Stimulated activated CD4-positive, alpha-beta T cell treated with anti-CD3 and anti-CD28 coated beads, Interleukin-4, amount 100 ng/mL, for 48 hours (primary cell): ENCODE measurements at regions not wholly inside any gene's neighbourhood (a gene's known extent, or its start where the extent isn't known, plus 50 kb on each side); places are given as distances from the start of the nearest gene placed in this dataset.
"Not testable (repeated sequence)": the region's sequence is repeated elsewhere in the genome, so short reads cannot be mapped to it uniquely, and the experiment has no call there.

Source experiments
- DNase-seq, 2 donors: peaks; one replicate each; pipeline ENCODE4 v3.0.0-alpha.2; 2020; ENCODE audit warnings: low read depth in 2 of 2

DNA sequence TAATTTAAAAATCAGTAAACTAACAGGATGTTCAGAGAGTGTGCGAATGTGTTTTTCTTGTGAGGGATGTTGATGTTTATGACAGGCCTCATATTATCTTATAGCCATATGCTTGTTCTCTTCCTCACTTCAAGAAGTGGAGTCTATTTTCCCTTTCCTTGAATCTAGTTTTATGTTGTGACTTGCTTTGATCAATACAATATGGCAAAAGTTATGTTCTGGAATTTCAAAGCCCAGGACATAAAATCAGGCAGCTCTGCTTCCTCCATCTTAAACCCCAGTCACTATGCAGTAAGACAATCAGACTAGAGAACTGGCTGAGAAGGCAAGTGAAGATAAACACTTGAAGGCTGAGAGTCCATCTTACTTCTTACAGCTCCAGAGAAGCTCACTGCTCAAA, 585.1 kb upstream of the NETO1 start:
- no peak for DNase-seq

DNA sequence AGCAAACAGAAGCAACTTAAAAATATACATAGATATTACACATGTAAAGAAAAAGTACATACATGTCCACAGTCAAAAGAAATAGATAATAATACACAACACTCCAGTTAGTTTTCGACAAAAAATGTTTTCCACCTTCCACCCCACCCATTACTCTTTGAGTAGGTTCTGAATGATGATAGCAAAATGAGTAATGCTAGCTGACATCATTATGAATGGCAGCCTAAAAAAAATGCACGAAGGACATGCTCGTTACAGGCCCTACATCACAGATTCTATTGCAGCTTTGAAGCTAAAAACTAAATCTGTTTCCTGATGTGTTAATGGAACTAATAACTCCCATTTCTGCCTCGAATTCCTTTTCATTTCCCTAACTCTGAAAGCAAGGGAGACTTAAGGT, 578.7 kb upstream of the NETO1 start:
- no peak for DNase-seq

DNA sequence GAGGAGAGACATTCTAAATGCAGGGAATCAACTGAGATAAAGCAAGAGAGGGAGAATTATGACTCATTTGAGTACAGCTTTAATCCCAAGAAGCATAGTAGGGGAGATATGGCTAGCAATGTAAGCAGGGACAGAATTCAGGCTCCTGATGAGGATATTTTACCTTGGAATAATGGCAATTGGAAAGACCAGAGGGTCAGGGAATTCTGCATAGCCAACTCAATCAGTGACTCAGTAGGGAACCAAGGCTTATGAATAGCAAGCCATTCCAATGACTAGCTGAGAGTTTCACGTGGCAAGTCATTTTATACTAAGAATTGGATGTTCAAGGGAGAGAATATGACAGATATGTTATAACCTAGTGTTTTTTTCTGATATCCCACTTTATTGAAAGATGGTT, 563.8 kb upstream of the NETO1 start:
- DNase-seq: no peak

DNA sequence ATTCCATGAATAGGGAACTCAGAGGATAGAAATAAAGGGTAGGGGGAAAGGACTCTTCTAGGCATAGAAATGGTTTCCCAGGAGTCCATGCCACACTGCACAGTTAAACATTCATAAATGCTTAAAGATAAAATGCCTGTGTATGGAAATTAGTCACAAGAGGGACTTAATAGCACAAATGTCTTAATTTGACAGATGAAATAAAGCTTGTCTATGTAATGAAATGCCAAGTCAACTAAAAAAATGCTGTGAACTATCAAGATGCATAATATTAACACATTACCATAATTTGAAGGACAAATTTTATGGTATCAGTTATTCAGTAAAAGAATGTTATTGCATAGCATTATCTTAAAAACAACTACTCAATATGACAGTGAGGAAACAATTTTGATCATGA, 553.2 kb upstream of the NETO1 start:
- no peak for DNase-seq

DNA sequence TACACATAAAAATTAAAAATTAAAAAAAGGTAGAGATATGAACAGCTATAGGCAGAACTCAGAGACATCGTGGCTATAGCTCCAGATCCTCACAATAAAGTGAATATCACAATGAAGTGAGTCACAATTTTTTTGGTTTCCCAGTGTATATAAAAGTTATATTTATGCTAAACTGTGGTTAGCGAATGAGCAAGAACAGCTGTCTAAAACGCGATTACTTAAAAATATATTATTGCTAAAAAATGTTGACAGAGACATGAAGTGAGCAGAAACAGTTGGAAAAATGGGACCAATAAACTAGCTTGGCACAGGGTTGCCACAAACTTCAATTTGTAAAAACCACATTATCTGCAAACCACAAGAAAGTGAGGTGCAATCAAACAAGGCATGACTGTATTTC, 551.7 kb upstream of the NETO1 start:
- no peak for DNase-seq

DNA sequence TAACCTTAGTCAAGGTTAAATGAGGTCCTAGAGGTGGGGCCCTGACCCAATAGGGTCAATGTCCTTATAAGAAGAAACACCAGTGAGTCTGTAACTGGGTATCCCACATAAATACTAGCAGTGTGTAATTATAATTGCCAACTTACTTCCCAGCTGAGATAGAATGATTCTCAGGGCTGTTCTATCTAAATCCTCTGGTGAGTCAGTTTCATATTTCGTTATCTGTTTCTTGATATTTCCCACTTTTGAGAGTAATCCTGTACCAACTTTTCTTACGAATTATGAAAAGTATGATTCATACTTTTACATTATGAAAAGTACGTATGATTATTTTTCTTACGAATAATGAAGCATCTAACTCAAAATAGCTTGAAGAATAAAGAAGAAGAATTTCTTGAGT, 546.8 kb upstream of the NETO1 start:
- DNase-seq: no peak

DNA sequence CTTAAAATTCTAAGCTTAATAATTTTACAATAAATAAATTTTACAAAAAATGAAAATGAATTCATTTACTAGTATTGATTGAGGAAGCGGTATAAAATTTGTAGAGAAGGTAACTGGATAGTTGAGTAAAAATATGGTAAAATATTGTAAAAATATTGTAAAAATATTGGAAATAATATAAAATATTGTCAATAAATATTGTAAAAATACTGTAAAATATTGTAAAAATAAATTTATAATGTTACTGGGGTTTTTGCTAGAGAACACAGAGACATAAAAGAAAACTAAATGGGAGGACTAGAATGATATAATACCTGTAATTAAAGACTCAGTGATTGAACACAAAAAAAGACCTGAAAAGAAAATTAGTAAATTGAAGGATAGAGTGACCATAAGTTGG, 546.3 kb upstream of the NETO1 start:
- DNase-seq: no peak

DNA sequence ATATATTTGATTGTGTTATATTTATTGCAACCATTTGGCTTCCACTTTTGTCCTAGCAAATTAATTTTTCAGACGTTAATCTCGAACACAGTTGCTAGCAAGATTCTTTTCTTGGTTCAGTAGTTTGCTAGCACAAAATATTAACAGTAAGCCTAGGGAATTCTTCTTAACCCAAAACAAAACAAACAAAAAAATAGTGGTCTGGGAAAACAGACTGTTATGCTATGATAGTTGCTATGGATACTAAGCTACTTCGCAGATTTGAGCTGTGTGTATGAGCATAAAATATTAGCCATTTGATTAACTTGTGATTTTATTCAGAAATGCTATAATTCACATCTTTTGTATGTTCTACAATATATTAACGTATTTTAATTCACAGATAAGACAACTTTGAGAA, 541.5 kb upstream of the NETO1 start:
- no peak for DNase-seq

DNA sequence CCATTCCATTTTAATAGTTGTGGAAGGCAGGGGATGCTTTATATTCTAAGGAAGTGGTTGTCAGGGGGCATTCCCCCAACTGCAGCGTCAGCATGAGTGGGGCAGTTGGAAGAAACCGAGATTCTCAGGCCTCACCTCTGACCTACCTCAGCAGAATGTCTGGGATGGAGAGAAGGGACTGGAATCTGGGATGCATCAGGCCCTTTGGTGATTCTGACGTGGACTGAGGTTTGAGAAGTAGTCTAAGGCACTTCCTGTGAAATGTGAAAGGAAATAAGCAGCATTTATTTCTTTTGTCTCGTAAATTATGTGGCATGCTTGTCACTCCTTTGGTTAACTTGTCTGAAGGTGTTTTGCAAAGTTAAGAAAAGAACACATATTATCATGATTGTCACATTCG, 540.7 kb upstream of the NETO1 start:
- DNase-seq: no peak

DNA sequence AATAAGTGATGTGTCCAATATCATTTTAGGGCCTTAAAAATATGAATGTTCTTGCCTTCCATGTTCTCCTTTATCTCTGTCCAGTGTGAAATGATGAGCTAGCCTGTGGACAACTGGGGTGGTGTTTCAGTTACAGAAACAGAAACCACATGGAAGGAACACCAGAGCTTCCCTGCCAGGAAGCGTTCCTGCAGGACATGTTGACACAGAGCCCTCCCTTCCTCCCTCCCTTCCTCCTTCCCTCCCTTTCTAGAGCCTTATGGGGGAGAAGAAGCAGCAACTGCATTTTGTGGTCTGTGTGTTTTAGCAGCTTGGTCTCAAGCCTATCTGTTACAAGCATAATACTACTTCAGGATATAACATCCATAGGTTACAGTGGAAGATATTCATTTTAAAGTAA, 539.7 kb upstream of the NETO1 start:
- DNase-seq: no peak

DNA sequence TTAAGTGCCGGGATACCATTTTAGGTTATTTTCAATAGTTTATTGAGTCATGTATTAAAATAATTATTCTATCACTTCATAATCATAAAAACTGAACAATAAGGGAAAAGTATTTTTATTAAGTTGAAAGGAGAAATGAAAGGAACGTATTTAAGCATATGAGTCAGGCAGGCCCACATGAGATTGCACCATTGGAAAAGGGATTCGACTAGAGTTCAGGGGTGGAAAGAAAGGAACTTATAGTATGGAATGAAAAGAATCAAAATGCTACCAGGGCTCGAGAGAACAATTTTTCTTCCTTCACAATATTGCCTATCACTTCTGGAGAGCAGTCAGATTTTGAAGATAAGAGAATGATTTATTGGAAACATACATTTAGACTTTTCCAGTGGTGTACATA, 516.5 kb upstream of the NETO1 start:
- no peak for DNase-seq

DNA sequence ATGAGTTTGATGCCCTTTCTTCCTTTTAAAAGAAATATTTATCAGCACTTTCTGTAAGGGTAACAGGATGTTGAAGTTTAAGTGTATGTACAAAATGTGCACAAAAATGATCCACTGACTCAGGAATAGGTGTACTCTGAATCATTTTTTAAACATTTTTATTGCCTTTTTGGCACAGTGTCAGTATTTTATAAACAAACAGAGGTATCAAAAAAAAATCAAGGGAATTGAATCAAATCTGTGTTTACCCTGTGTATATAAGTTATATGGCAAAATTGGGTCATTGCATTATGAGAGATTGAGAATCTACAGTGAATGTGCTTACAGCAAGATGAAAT, 513.9 kb upstream of the NETO1 start:
- no peak for DNase-seq

DNA sequence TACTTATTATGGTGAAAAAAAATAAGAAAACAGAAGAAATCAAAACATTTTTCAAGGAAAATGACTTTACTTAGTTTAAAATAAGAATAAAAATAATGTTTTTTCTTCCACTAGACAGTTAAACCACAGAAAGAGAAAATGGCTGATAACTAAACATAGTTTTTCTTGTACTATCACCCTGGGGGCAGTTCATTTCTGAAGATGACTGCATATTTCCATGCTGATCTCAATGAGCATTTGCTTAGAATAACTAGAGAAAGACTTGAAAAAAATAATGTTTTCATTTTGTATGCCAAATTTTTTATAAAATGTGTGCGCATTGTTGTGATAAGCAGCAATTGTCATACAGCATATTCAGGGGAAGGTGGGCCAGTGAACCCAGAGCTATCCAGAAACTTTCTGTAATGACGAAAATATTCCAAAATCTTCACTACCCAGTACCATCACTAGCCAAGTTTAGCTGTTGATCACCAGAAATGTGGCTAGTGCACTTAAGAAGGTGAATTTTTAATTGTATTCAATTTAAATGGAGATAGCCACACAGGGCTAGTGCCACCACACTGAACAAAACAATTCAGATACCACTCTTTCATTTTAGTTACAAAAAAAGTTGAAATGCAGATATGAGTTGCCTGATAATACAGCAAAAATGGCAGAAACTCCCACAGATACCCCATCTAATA, 513.4 kb upstream of the NETO1 start:
- DNase-seq: no peak

DNA sequence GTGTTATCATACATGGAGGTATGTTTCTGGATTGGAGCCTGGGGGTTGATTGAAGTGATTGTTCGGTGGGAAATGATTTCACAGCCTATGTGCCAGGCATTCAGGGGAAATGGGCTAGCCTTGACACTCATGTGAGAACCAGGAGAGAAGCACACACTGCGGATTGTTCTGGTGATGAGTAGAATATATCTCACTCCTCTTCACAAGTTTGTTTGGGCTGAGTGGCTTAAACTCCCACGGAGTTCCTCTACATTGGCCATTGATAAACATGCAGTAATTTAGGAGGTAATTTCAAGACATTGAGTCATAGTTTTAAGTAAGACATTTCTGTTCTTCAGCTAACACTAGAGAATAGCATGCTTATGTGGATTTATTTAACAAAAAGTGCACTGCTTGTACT, 498.9 kb upstream of the NETO1 start:
- DNase-seq: no peak

DNA sequence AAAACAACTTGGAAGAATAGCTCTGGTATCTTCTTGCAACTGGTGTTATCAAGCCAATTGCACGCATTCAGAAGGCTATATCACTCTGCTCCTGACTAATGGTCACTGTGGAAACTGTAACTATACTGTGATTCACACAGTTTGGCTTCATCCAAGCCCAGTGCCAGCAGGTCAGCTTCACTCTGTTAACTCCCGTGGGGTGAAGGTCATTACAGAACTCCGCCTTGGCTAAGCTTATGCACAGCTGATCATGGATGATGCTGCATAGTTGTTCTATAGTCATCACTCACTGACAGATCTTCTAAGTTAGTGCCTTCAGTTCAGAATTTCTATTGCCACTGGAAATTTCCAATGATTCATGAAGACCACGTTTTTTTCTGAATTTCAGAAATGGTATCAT, 497.2 kb upstream of the NETO1 start:
- no peak for DNase-seq

DNA sequence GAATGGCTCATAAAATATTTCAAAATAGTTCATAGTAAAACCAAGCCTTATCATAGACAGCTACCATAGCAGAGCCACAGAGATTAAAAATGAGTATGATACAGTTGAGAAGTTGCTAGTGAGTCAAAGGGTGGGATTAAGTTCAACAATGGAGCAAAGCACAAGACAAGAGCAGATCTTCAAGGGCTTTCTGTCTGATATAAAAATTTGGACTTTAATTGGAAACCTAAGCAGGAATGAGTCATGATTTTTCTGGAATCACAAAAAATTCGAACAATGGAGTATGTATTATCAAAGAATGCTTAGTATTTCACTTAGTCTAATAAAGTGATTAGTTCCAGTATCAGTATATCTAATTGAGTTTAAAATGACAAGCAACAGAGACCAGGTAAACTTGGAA, 487.3 kb upstream of the NETO1 start:
- DNase-seq: no peak

DNA sequence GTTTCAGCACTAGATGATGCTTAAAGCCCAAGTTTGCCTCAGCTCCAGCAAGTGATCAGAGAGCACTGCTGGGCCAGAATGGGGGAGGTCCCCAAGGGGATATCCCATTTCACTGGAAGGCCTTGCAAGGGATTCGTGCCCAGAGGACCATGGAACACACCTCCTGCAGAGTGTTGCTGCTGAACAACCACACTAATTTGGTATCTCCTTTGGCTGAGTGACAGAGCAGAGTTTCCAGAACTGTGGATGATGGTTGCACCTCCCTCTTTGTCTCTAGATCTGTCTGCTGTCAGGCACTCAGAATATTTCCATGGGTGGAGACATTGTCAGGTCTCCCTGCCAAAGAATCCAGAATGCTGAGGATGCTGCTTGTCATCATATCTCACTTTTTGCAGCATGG, 484.8 kb upstream of the NETO1 start:
- DNase-seq: no peak

DNA sequence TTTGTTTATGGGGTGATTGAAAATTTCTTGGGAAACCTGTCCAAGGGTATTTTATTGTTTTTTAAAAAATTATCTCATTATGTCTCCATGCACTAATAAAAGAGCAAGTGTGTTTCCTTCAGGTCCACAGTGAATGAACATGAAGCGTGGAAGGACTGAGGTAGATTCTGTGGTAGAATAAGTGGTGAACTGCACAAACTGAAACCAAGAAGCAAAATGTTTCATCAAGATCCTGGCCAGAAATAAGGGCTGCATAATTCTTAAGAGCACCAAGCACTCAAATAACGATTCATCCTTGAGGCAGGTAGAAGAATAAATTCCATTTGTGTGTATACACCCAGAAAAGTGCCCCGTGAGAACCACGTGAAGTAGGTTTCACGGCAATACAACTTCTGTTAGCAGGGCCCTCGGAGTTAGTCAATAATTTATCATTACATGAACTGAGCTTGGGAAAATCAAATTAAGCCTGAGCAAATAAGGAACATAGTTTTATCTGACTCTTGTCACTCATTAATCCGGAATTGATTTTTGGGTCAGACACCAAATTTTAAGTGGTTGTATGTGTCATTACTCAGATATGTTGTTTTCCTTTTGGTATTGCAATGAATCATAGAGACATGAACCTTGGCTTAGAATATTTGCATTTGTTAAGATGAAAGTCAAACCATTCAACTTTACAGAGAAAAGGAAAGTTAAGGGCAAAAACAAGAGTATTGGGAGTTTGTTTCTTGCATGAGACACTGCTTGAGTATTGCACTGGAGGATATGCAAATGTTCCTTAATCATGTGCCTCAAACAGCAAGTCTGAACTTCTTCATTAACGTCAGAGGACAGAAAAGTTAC, 472.6 kb upstream of the NETO1 start:
- DNase-seq: no peak

DNA sequence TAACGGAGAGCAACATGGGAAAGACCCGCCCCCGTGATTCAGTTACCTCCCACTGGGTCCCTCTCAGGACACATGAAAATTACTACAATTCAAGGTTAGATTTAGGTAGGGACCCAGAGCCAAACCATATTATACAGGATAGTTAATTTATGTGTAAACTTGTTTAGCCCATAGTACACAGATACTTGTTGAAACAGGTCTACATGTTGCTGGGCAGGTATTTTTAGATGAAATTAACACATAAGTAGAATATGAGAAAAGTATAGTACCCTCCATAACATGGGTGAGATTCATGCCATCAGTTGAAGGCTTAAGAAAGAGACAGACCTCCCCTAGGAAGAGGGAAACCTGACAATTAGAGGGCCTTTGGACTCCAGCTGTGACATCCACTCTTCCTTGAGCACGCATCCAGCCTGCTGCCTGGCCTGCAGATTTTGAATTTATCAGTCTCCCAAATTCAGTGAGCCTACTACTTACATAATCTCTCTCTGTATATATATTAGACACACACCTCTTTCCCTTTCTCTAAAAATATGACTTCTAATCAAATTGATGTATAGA, 463.5 kb upstream of the NETO1 start:
- no peak for DNase-seq

DNA sequence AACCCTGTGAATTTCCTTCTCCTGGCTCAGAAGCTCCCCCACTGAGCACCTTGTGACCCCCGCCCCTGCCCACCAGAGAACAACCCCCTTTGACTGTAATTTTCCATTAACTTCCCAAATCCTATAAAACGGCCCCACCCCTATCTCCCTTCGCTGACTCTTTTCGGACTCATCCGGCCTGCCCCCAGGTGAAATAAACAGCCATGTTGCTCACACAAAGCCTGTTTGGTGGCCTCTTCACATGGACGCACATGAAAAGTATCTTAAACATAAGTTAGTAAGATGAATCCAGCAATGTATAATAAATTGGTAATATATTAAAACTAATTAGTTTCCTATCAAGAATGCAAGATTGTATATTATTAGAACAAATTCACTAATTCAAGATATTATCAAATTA, 462.3 kb upstream of the NETO1 start:
- DNase-seq: not testable (repeated sequence)

DNA sequence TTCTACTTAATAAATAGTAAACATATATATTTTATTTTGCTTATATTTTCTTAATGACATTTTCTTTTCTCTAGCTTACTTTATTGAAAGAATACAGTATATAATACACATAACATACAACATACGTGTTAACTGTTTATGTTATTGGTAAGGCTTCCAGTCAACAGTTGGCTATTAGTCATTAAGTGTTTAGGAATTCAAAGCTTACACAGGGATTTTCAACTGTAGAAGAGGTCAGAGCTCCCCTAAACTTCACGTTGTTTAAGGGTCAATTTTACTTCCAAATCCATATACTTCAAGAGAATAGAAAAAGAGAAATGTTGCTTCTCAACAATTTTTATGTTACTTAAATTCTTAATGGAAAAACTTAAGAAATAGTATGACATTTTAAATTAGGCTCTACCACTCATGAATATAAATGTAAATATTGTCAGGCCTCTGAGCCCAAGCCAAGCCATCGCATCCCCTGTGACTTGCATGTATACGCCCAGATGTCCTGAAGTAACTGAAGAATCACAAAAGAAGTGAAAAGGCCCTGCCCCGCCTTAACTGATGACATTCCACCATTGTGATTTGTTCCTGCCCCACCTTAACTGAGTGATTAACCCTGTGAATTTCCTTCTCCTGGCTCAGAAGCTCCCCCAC, 456.5 kb upstream of the NETO1 start:
- DNase-seq: not testable (repeated sequence)

DNA sequence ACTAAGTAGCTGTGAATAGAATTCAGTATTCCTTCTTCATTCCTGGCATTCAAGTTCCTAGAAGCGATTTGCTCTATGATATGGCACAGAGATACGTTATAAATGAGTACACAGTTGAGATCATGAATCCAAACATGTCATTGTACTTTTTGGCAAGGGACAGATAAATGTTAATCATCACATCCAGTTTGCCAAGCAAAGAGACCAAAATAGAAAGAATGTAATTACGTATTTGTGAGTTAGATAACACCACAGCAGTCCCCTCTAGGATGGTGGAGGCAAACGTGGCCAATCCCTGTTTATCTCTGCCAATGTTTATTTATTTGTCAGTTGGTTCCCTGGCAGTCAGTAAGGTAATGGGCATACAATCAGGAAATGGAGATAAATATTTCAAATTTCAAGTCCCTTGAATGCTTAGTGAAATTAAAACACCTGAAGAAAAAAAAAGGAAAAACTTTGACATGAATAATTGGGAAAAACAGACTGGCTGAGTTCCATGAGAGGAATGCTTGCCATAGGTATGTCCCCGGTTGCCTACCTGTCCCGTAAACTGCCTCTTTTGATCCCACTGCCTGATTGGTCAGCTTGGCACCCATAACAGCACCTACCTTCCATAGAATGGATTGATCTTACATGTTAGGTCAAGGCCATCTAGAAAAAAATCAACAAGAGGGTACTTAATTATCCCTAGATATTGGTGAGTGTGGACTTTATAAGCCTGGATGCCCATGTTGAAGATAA, 451.1 kb upstream of the NETO1 start:
- no peak for DNase-seq
